Karpas-422 (cell line): ENCODE measurements at regions not wholly inside any gene's neighbourhood (a gene's known extent, or its start where the extent isn't known, plus 50 kb on each side); places are given as distances from the start of the nearest gene placed in this dataset.
"Not testable (repeated sequence)": the region's sequence is repeated elsewhere in the genome, so short reads cannot be mapped to it uniquely, and the experiment has no call there.

ENCODE experiments used
- DNase-seq: peaks from one replicate; pipeline ENCODE4 v3.0.0-alpha.2; 2015
- H2AFZ ChIP-seq: fragments of 200-600 bp; sonication (generic); 2 replicates; pipeline ENCODE4 v1.6.1; 2014; ENCODE audit warnings: antibody characterized with exemption, low read length, mixed read lengths
- H3K27ac ChIP-seq: fragments of 200-600 bp; sonication (generic); 2 replicates; pipeline ENCODE4 v1.5.1; 2014; ENCODE audit warnings: mild to moderate bottlenecking, low read length, moderate library complexity
- H3K27me3 ChIP-seq: fragments of 200-600 bp; sonication (generic); 2 replicates; pipeline ENCODE4 v1.6.1; 2014; ENCODE audit warnings: low read length, mixed read lengths
- H3K36me3 ChIP-seq: fragments of 200-600 bp; sonication (generic); 2 replicates; pipeline ENCODE4 v1.6.1; 2014; ENCODE audit warnings: low read length, mixed read lengths; ENCODE audit not compliant: insufficient read depth
- H3K4me1 ChIP-seq: fragments of 200-600 bp; sonication (generic); 2 replicates; pipeline ENCODE4 v1.6.1; 2014; ENCODE audit warnings: mild to moderate bottlenecking, low read length, mixed read lengths
- H3K4me2 ChIP-seq: fragments of 200-600 bp; sonication (generic); 2 replicates; pipeline ENCODE4 v1.6.1; 2014; ENCODE audit warnings: low read length, low read depth, mild to moderate bottlenecking; ENCODE audit not compliant: poor library complexity, severe bottlenecking
- H3K4me3 ChIP-seq: fragments of 200-600 bp; sonication (generic); 2 replicates; pipeline ENCODE4 v1.5.1; 2014; ENCODE audit warnings: mild to moderate bottlenecking, antibody characterized with exemption, low read length, mixed read lengths
- H3K79me2 ChIP-seq: fragments of 200-600 bp; sonication (generic); 2 replicates; pipeline ENCODE4 v1.6.1; 2014; ENCODE audit warnings: mild to moderate bottlenecking, low read length, mixed read lengths
- H3K9ac ChIP-seq: fragments of 200-600 bp; sonication (generic); 2 replicates; pipeline ENCODE4 v1.6.0; 2014; ENCODE audit warnings: low read length
- H3K9me2 ChIP-seq: fragments of 200-600 bp; sonication (generic), shearing (Covaris generic); replicated peaks from 2 replicates; pipeline ENCODE4 v1.6.0; 2014; ENCODE audit warnings: mild to moderate bottlenecking, low read length, moderate library complexity; ENCODE audit not compliant: insufficient read depth
- H3K9me3 ChIP-seq: fragments of 300-700, 200-600 bp; sonication (generic); 2 replicates; pipeline ENCODE4 v1.6.1; 2014; ENCODE audit warnings: low read length, mixed read lengths
- H4K20me1 ChIP-seq: fragments of 200-600 bp; sonication (generic); 2 replicates; pipeline ENCODE4 v1.6.1; 2014; ENCODE audit warnings: mild to moderate bottlenecking, antibody characterized with exemption, low read length, low read depth; ENCODE audit not compliant: insufficient read depth

DNA sequence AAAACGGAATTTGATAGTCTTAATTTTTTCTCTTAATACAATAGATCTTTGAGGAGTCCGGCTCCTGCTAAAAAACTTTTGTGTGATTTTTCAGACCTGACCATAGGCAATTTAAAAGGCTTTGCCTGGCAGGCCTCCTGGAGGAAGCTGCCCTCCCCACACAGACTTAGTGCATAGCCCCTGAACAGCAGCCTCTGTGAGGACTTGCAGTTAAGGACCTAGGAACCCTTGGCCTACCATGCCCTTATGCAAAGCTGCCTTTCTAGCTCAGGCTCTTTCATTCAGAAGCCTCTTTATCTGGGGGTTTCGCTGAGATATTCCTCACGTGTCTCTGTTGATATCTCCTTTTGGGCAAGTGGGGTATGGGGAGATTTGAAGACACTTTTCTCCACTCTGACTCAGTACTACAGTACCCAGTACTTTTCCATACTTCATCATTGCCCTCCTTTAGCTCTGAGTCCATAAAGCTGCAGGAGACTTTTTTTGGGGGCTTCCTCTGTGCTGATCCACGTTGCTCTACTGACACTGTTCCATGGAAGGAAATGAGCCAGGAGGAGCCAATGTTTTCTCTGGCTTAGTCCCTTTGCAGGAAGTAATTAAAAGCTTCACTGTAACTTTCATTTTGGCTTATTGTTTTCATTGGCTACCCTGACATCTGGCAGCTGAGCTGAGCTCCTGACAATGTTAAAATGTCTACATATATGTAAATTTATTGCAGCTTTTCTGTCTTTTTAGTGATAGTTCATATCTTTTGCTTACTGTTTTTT, 283.1 kb downstream of the TDRD3 start:
- 0 out of 2 replicates have a peak, but pooled peaks cover 2% of the 10 kb centered on the region for H3K27me3 ChIP-seq
- no peaks in the 10 kb centered on the region for H3K36me3 ChIP-seq
- no peak overlapping the region for H3K4me2 ChIP-seq
- no peak overlapping the region for H3K9ac ChIP-seq
- H3K9me2 ChIP-seq, result no peaks in the 10 kb centered on the region
- H3K4me1 ChIP-seq, result no peaks in the 10 kb centered on the region
- H3K27ac ChIP-seq, result no peak overlapping the region
- H4K20me1 ChIP-seq, result no peaks in the 10 kb centered on the region
- H3K9me3 ChIP-seq, result no peaks in the 10 kb centered on the region
- H2AFZ ChIP-seq, result no peak overlapping the region
- H3K4me3 ChIP-seq, result no peak overlapping the region
- H3K79me2 ChIP-seq, result no peaks in the 10 kb centered on the region
- DNase-seq, result no peak

DNA sequence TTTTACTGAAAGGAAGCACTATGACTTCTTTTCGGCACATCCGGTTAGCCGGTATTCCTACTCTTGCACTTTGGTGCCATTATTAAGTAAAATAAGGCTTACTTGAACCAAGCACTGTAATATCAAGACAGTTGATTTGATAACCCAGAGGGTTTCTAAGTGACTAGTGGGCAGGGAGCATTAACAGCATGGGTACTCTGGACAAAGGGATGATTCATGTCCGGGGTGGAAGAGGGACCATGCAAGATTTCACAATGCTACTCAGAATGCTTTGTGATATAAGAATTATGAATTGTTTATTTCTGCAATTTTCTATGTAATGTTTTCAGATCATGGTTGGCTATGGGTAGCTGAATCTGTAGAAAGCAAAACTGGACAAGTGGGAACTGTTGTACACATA, 282.1 kb downstream of the TDRD3 start:
- Histone ChIP-seq H3K9me3 (no peaks in the 10 kb centered on the region), H3K9ac (no peak overlapping the region), H3K4me2 (no peak overlapping the region), H3K9me2 (no peaks in the 10 kb centered on the region), H3K27ac (no peak overlapping the region), H4K20me1 (no peaks in the 10 kb centered on the region), H2AFZ (no peak overlapping the region), H3K36me3 (no peaks in the 10 kb centered on the region), H3K4me1 (no peaks in the 10 kb centered on the region), H3K79me2 (no peaks in the 10 kb centered on the region), H3K4me3 (no peak overlapping the region), H3K27me3 (0 out of 2 replicates have a peak, but pooled peaks cover 2% of the 10 kb centered on the region)
- DNase-seq, result no peak

DNA sequence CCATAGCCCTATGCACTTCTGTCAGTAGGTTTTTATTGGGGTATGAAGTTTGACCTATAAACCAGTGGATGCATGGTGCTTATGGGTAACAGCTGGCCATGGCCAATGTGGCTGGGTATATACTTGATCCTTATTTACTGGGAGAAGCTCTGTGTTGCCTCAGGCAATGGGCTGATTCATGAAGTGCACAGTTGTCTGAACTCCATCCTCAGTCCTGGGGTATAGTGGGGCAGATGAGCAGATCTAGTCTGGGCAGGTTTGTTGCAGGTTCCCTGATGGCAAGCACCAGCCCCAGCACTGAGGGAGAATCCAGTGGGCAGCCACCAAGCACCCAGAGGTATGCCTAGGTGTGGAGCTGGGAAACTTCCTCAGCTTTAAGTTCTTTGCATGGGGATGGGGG, 274.4 kb downstream of the TDRD3 start:
- Histone ChIP-seq H2AFZ (no peak overlapping the region), H3K27ac (no peak overlapping the region), H3K36me3 (no peaks in the 10 kb centered on the region), H3K79me2 (no peaks in the 10 kb centered on the region), H3K4me1 (no peaks in the 10 kb centered on the region), H3K4me2 (no peak overlapping the region), H3K27me3 (no peaks in the 10 kb centered on the region), H3K9me2 (no peaks in the 10 kb centered on the region), H3K4me3 (no peak overlapping the region), H3K9ac (no peak overlapping the region), H3K9me3 (no peaks in the 10 kb centered on the region), H4K20me1 (no peaks in the 10 kb centered on the region)
- DNase-seq, result no peak

DNA sequence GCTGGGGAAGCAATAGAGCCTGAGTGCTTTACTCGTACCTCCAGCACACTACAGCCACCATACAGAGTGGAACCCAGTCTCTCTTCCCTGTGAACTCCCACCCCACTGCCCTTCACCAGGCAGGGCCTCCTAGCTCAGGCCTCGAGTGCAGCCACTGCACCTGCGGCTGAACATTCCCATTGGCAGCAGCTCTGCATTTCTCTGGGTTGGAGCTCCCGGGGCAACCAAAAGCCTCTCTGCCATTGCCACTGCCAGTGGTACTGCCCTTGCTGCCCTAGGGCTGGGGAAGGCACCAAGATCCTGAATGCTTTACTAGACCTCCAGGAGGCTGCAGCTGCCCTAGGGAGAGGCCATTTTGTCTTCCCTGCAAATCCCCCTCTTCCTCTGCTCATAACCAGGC, 266.8 kb downstream of the TDRD3 start:
- Histone ChIP-seq H3K27me3 (no peaks in the 10 kb centered on the region), H3K27ac (no peak overlapping the region), H3K9me3 (no peaks in the 10 kb centered on the region), H2AFZ (no peak overlapping the region), H3K4me2 (no peak overlapping the region), H3K4me1 (peaks cover 5% of the 10 kb centered on the region; the same call in 1 of the 2 replicates), H3K4me3 (no peak overlapping the region), H3K36me3 (no peaks in the 10 kb centered on the region), H3K9ac (no peak overlapping the region), H3K9me2 (no peaks in the 10 kb centered on the region), H4K20me1 (no peaks in the 10 kb centered on the region), H3K79me2 (no peaks in the 10 kb centered on the region)
- no peak for DNase-seq

DNA sequence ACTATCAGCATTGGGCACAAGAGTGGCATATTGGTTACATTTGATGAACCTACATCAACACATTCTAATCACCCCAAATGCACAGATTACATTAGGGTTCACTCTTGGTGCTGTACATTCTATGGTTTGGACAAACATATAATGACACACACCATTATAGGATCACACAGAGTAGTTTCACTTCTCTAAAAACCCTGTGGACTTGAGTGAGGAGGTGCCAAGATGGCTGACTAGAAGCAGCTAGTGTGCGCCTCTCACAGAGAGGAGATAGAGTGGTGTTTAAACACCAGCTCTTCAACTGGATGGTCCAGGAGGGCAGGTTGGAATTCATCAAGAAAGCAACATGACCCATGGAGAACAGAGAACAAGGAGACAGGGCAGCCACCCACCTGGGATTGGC, 265.6 kb downstream of the TDRD3 start:
- Histone ChIP-seq H2AFZ (peak overlapping the region; percentile 56; the same call in 1 of the 2 replicates), H3K9me2 (no peaks in the 10 kb centered on the region), H3K4me3 (no peak overlapping the region), H3K4me2 (no peak overlapping the region), H3K79me2 (no peaks in the 10 kb centered on the region), H3K9ac (no peak overlapping the region), H3K27me3 (no peaks in the 10 kb centered on the region), H3K4me1 (peaks cover 5% of the 10 kb centered on the region; the same call in 1 of the 2 replicates), H3K27ac (no peak overlapping the region), H4K20me1 (no peaks in the 10 kb centered on the region), H3K36me3 (no peaks in the 10 kb centered on the region), H3K9me3 (no peaks in the 10 kb centered on the region)
- peak; percentile 42 for DNase-seq

DNA sequence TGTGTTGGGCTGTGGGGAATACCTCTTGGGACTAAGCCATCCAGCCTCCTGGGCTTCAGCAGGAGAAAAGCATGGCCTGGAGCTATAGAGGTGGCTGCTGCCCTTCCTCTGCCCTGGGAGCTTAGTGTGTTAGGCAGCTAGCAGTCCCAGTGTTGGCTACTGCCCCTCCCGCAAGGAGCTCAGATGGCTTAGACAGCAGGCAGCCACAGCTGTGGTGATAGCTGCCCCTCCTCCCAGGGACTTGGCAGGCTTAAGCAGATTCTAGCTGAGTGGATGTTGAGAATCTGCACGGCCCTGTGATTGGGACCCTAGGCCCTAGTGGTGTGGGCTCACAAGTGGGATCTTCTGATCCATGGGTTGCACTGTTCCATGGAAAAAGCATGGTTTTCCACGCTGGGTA, 264.5 kb downstream of the TDRD3 start:
- Histone ChIP-seq H3K4me2 (no peak overlapping the region), H4K20me1 (no peaks in the 10 kb centered on the region), H3K27ac (no peak overlapping the region), H3K79me2 (no peaks in the 10 kb centered on the region), H3K9me3 (no peaks in the 10 kb centered on the region), H3K4me1 (peaks cover 5% of the 10 kb centered on the region; the same call in 1 of the 2 replicates), H3K36me3 (no peaks in the 10 kb centered on the region), H3K9ac (no peak overlapping the region), H3K27me3 (no peaks in the 10 kb centered on the region), H3K9me2 (no peaks in the 10 kb centered on the region), H3K4me3 (no peak overlapping the region), H2AFZ (no peak overlapping the region)
- DNase-seq, result no peak

DNA sequence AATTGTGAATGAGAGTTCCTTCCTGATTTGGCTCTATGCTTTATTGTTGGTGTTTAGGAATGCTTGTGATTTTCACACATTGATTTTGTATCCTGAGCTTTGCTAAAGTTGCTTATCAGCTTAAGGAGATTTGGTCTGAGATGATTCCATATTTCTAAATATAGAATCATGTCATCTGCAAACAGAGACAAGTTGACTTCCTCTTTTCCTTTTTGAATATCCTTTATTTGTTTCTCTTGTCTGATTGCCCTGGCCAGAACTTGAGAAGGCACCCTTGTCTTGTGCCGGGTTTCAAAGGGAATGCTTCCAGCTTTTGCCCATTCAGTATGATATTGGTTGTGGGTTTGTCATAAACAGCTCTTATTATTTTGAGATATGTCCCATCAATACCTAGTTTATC, 260.6 kb downstream of the TDRD3 start:
- not testable (repeated sequence) for H3K36me3 ChIP-seq, H3K27me3 ChIP-seq, H2AFZ ChIP-seq, H3K9ac ChIP-seq, H3K4me3 ChIP-seq, H4K20me1 ChIP-seq, H3K4me2 ChIP-seq, H3K9me3 ChIP-seq, H3K27ac ChIP-seq, H3K9me2 ChIP-seq, DNase-seq, H3K4me1 ChIP-seq, H3K79me2 ChIP-seq

DNA sequence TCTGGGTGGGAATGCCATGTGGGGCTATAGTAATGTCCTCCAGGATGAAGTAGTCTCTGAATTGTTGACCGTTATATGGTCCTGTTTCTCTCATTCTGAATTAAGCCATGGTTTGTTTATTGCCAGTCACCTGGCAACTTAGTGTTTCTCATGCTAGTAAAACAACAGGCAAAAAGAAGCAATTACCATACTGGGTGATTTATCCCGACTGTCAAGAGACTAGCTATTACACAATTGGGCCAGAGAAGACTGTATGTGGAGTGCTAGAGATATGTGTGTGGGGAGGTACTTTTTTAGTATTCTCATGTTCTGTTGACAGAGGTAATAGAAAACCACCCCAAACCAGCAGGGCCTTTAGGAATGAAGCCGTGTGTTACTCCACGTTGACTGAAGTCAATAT, 258.2 kb downstream of the TDRD3 start:
- H3K9me2 ChIP-seq, result no peaks in the 10 kb centered on the region
- no peak overlapping the region for H3K4me3 ChIP-seq
- no peak overlapping the region for H2AFZ ChIP-seq
- DNase-seq, result no peak
- H3K27me3 ChIP-seq, result no peaks in the 10 kb centered on the region
- no peaks in the 10 kb centered on the region for H4K20me1 ChIP-seq
- H3K4me1 ChIP-seq, result no peaks in the 10 kb centered on the region
- no peaks in the 10 kb centered on the region for H3K9me3 ChIP-seq
- H3K27ac ChIP-seq, result no peak overlapping the region
- no peak overlapping the region for H3K4me2 ChIP-seq
- H3K36me3 ChIP-seq, result no peaks in the 10 kb centered on the region
- no peak overlapping the region for H3K9ac ChIP-seq
- no peaks in the 10 kb centered on the region for H3K79me2 ChIP-seq
